Ascending aorta (tissue), 2 donors: ENCODE measurements at regions not wholly inside any gene's neighbourhood (a gene's known extent, or its start where the extent isn't known, plus 50 kb on each side); places are given as distances from the start of the nearest gene placed in this dataset.

Experiments used
- DNase-seq, 2 donors: peaks; one replicate each; pipeline ENCODE4 v3.0.0-alpha.2; 2019; ENCODE audit warnings: low spot score in 2 of 2
- H3K27ac ChIP-seq, 2 donors: fragments of 200-600 bp; sonication (generic); one replicate each; pipeline ENCODE4 v1.5.1; 2016 to 2017; ENCODE audit warnings: mild to moderate bottlenecking in 1 of 2
- H3K27me3 ChIP-seq: fragments of 200-600 bp; sonication (generic); one replicate; pipeline ENCODE4 v1.5.1; 2017
- H3K36me3 ChIP-seq, 2 donors: fragments of 200-600 bp; sonication (generic); one replicate each; pipeline ENCODE4 v1.5.1; 2016
- H3K4me1 ChIP-seq, 2 donors: fragments of 200-600 bp; sonication (generic); one replicate each; pipeline ENCODE4 v1.5.1; 2016 to 2017; ENCODE audit warnings: mild to moderate bottlenecking in 1 of 2
- H3K4me3 ChIP-seq, 2 donors: fragments of 200-600 bp; sonication (generic); one replicate each; pipeline ENCODE4 v1.5.1; 2016 to 2017; ENCODE audit warnings: mild to moderate bottlenecking in 1 of 2
- H3K9me3 ChIP-seq, 2 donors: fragments of 200-600 bp; sonication (generic); one replicate each; pipeline ENCODE4 v1.5.1; 2016
- intact Hi-C: fragments of 100-400 bp; cut with DNase I; formaldehyde crosslinking; loops from one replicate; pipeline ENCODE4 v1.15.1; 2023
- TF ChIP-seq, protein P1 (sequence below), 3 experiments: fragments of 200-600 bp in 2 of 3; fragments of 450-650 bp in 1 of 3; sonication (generic) in 2 of 3; IDR thresholded peaks; one replicate each; pipeline ENCODE4 v1.5.1; 2016 to 2019; ENCODE audit warnings: antibody characterized with exemption in 3 of 3, mild to moderate bottlenecking in 1 of 3, moderate library complexity in 1 of 3

DNA sequence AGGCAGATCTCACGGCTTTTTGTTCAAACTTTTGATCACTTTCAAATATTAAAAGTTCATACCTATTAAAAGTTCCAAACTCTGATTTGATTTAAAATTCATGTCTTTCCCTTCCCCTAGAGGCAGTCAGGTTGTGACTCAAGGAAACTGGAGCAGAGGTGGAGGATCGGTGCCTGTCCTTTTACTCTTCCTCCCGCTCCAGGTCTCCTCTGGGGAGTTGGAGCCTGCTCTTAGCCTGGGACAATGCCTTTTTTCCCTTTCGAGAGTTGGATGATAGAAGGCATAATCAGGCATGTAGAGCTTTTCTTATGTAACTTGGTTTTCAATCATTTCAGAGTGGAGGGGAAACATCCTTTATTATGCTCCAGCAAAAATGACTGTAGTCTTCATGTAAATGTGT is 1706.1 kb upstream of the CELF4 start:
- no peaks in the 10 kb centered on the region for H3K27me3 ChIP-seq
- H3K27ac ChIP-seq, result no peak overlapping the region
- no peaks in the 10 kb centered on the region for H3K36me3 ChIP-seq
- intact Hi-C loops, result no loop called here
- DNase-seq, result no peak
- TF ChIP-seq, protein P1, sequence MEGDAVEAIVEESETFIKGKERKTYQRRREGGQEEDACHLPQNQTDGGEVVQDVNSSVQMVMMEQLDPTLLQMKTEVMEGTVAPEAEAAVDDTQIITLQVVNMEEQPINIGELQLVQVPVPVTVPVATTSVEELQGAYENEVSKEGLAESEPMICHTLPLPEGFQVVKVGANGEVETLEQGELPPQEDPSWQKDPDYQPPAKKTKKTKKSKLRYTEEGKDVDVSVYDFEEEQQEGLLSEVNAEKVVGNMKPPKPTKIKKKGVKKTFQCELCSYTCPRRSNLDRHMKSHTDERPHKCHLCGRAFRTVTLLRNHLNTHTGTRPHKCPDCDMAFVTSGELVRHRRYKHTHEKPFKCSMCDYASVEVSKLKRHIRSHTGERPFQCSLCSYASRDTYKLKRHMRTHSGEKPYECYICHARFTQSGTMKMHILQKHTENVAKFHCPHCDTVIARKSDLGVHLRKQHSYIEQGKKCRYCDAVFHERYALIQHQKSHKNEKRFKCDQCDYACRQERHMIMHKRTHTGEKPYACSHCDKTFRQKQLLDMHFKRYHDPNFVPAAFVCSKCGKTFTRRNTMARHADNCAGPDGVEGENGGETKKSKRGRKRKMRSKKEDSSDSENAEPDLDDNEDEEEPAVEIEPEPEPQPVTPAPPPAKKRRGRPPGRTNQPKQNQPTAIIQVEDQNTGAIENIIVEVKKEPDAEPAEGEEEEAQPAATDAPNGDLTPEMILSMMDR (IDR thresholded peaks at IDR 0.05), result no peak
- no peaks in the 10 kb centered on the region for H3K9me3 ChIP-seq
- H3K4me1 ChIP-seq, result no peaks in the 10 kb centered on the region
- H3K4me3 ChIP-seq, result no peak overlapping the region

DNA sequence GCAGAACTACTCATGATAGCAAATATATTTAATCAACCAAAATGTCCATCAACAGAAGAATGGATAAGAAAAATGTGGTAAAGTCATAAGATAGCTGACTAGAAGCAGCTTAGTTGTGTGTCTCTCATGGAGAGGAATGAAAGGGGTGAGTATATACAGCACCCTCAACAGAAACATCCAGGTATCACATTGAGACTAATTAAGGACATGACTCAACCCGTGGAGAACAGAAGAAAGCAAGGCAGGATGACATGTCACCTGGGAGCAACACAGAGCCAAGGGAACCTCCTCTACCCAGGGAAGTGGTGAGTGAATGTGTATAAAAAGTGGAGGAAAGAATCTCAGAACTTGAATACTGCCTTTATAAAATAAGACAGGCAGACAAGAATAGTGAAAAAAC is 1695.0 kb upstream of the CELF4 start:
- H3K27ac ChIP-seq, result no peak overlapping the region
- DNase-seq, result no peak
- no peaks in the 10 kb centered on the region for H3K36me3 ChIP-seq
- H3K4me3 ChIP-seq, result no peak overlapping the region
- TF ChIP-seq, protein P1 (IDR thresholded peaks at IDR 0.05), result no peak
- intact Hi-C loops, result no loop called here
- no peaks in the 10 kb centered on the region for H3K27me3 ChIP-seq
- no peaks in the 10 kb centered on the region for H3K9me3 ChIP-seq
- H3K4me1 ChIP-seq, result no peaks in the 10 kb centered on the region

DNA sequence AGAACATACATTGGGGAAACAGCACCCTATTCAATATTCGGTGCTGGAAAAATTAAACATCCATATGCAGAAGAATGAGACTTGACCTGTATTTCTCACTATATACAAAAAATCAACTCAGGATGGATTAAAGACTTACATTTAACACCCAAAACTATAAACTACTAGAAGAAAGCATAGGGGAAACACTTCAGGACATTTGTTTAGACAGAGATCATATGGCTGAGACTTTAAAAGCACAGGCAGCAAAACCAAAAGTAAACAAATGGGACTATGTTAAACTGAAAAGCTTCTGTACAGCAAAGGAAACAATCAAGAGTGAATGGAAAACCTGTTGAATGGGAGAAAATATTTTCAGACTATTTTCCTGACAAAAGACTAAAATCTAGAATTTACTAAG is 1694.1 kb upstream of the CELF4 start:
- Histone ChIP-seq H3K4me1 (no peaks in the 10 kb centered on the region), H3K27me3 (no peaks in the 10 kb centered on the region), H3K4me3 (no peak overlapping the region), H3K9me3 (no peaks in the 10 kb centered on the region), H3K36me3 (no peaks in the 10 kb centered on the region), H3K27ac (no peak overlapping the region)
- TF ChIP-seq, protein P1 (IDR thresholded peaks at IDR 0.05), result no peak
- DNase-seq, result no peak
- intact Hi-C loops, result no loop called here

- Histone ChIP-seq H3K27me3 (no peaks in the 10 kb centered on the region), H3K4me1 (no peaks in the 10 kb centered on the region), H3K9me3 (no peaks in the 10 kb centered on the region), H3K4me3 (no peak overlapping the region), H3K36me3 (no peaks in the 10 kb centered on the region), H3K27ac (no peak overlapping the region)
- TF ChIP-seq, protein P1 (IDR thresholded peaks at IDR 0.05), result no peak
- intact Hi-C loops, result no loop called here
- no peak for DNase-seq
Observed at GRCh38 chr18:39244242-39244641, 1678.6 kb upstream of the CELF4 start.

DNA sequence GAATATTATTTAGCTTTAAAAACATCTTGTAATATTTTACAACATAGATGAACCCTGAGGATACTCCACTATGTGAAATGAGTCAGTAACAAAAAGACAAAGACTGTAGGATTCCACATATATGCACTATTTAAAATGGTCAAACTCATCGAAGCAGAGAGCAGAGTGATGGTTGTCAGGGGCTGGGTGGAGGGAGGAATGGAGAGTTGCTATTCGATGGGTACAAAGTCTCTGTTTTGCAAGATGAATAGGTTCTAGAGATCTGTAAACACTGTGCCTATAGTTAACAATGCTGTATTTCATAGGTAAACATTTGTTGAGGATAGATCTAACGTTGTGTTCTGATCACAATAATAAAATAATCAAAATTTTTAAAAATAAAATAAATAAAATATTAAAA is 1675.9 kb upstream of the CELF4 start:
- intact Hi-C loops, result no loop called here
- H3K4me1 ChIP-seq, result no peaks in the 10 kb centered on the region
- no peaks in the 10 kb centered on the region for H3K36me3 ChIP-seq
- no peak overlapping the region for H3K4me3 ChIP-seq
- no peaks in the 10 kb centered on the region for H3K9me3 ChIP-seq
- no peak for DNase-seq
- TF ChIP-seq, protein P1 (IDR thresholded peaks at IDR 0.05), result no peak
- no peak overlapping the region for H3K27ac ChIP-seq
- H3K27me3 ChIP-seq, result no peaks in the 10 kb centered on the region

GRCh38 chr18:39238981-39239660 is 1673.5 kb upstream of the CELF4 start:
- H3K4me3 ChIP-seq, result no peak overlapping the region
- intact Hi-C loops, result no loop called here
- H3K9me3 ChIP-seq, result no peaks in the 10 kb centered on the region
- no peaks in the 10 kb centered on the region for H3K36me3 ChIP-seq
- H3K27ac ChIP-seq, result no peak overlapping the region
- no peak for DNase-seq
- no peaks in the 10 kb centered on the region for H3K27me3 ChIP-seq
- TF ChIP-seq, protein P1 (IDR thresholded peaks at IDR 0.05), result no peak
- no peaks in the 10 kb centered on the region for H3K4me1 ChIP-seq
